ENCODE measurements at regions not wholly inside any gene's neighbourhood (a gene's known extent, or its start where the extent isn't known, plus 50 kb on each side); places are given as distances from the start of the nearest gene placed in this dataset.

DNA sequence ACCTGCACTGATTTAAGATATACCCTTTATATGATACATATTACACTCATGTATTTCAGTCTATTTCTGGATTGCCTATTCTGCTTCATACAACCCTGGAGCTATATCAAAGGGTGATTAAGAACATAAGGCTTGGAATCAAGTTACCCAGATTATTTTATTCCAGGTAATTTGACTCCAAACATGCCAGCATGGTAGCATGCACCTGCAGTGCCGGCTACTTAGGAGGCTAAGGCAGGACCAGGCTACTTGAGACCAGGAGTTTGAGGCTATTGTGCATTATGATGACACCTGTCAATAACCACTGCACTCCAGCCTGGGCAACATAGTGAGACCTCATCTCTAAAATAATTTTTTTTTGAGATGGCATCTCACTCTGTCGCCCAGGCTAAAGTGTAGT is 50.4 kb upstream of the NEO1 start:
- Histone ChIP-seq H3K4me3 (no peak overlapping the region), H3K9me3 (no peaks in the 10 kb centered on the region), H3K4me1 (no peaks in the 10 kb centered on the region), H3K27ac (no peak overlapping the region), H3K27me3 (no peaks in the 10 kb centered on the region), H3K36me3 (no peaks in the 10 kb centered on the region)
- no peak for DNase-seq (ENCODE audit: low spot score)
- TF ChIP-seq, protein P1, sequence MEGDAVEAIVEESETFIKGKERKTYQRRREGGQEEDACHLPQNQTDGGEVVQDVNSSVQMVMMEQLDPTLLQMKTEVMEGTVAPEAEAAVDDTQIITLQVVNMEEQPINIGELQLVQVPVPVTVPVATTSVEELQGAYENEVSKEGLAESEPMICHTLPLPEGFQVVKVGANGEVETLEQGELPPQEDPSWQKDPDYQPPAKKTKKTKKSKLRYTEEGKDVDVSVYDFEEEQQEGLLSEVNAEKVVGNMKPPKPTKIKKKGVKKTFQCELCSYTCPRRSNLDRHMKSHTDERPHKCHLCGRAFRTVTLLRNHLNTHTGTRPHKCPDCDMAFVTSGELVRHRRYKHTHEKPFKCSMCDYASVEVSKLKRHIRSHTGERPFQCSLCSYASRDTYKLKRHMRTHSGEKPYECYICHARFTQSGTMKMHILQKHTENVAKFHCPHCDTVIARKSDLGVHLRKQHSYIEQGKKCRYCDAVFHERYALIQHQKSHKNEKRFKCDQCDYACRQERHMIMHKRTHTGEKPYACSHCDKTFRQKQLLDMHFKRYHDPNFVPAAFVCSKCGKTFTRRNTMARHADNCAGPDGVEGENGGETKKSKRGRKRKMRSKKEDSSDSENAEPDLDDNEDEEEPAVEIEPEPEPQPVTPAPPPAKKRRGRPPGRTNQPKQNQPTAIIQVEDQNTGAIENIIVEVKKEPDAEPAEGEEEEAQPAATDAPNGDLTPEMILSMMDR (IDR thresholded peaks at IDR 0.05), result no peak

DNA sequence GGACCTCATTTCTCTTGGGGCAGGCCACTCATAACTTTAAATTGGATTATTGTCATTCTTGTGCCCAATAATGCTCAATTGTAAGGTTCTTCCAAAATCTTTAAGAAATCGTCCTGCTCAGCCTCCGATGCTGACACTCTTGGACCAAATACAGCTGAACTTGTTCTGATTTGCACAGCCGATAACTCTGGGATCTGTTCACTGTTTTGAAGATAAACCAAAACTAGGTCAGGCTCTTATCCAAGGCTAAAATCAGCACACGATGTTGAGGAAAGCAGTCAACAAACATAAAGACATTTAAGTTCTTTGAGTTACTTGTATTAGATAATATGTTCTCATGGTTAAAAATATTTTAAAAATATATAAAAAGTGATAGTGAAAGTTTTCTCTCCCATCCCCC is 52.0 kb upstream of the NEO1 start:
- no peaks in the 10 kb centered on the region for H3K9me3 ChIP-seq
- no peaks in the 10 kb centered on the region for H3K36me3 ChIP-seq
- no peaks in the 10 kb centered on the region for H3K27me3 ChIP-seq
- no peak overlapping the region for H3K4me3 ChIP-seq
- no peak overlapping the region for H3K27ac ChIP-seq
- no peak for DNase-seq (ENCODE audit: low spot score)
- TF ChIP-seq, protein P1 (IDR thresholded peaks at IDR 0.05), result no peak
- H3K4me1 ChIP-seq, result no peaks in the 10 kb centered on the region

DNA sequence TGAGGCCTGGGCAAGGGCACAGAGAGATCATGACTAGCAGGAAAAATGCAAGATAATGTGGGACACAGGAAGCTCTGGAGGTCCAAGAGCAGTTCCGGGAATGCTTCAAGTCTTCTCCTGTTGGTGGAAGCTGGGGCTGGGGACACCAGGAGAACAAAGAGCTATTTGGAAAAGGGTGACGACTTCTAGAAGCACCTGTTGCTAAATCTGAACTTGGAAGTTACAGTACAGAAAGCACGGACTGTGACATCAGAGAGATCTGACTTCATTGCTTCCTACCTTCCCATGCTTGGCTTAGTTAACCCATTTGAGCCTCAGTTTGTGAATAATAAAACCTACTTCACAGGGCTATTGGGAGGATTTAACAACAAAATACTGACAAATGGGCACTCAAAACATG is 52.7 kb upstream of the NEO1 start:
- DNase-seq (ENCODE audit: low spot score), result no peak
- H3K4me3 ChIP-seq, result no peak overlapping the region
- no peaks in the 10 kb centered on the region for H3K4me1 ChIP-seq
- H3K36me3 ChIP-seq, result no peaks in the 10 kb centered on the region
- TF ChIP-seq, protein P1 (IDR thresholded peaks at IDR 0.05), result no peak
- no peak overlapping the region for H3K27ac ChIP-seq
- no peaks in the 10 kb centered on the region for H3K9me3 ChIP-seq
- no peaks in the 10 kb centered on the region for H3K27me3 ChIP-seq

DNA sequence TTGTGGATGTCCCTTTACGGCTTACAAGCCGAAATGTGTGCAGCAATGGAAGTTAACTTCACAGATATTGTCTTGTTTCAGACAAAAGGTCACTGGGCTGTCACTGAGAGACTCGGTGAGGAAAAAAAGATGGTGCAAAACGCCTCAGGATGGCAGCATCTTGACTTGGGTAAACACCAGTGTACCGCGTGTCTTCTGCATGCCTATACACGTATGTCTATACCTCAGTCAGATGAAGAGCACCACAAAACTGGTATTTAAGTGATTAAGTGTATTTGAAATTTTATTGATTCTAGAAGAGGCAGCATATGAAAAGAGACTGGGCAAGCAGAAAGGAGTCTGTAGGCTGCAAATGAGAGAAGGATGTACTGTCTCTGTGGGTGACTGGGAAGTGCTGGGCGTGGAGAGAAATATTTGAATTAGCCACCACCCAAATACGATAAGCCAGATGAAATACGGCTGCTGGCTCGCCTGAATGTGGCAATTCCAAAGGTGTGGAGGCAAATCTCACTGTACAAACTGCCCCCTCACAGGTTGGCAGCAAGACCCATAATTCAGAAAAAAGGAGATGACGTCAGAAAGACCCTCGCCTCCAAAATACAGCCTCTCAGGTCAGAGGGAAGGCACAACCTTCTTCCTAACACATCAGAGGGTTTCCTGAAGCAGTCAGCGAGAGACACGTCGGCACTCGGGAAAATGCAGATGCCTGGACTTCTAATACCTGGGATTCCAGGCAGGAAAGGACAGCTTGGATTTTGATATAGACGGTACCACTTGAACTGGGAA is 53.4 kb upstream of the NEO1 start:
- no peaks in the 10 kb centered on the region for H3K9me3 ChIP-seq
- H3K4me3 ChIP-seq, result no peak overlapping the region
- peaks cover 0 to 5% of the 10 kb centered on the region in 2 donors for H3K4me1 ChIP-seq
- TF ChIP-seq, protein P1 (IDR thresholded peaks at IDR 0.05), result no peak
- no peaks in the 10 kb centered on the region for H3K36me3 ChIP-seq
- no peak for DNase-seq (ENCODE audit: low spot score)
- no peak overlapping the region for H3K27ac ChIP-seq
- H3K27me3 ChIP-seq, result no peaks in the 10 kb centered on the region

DNA sequence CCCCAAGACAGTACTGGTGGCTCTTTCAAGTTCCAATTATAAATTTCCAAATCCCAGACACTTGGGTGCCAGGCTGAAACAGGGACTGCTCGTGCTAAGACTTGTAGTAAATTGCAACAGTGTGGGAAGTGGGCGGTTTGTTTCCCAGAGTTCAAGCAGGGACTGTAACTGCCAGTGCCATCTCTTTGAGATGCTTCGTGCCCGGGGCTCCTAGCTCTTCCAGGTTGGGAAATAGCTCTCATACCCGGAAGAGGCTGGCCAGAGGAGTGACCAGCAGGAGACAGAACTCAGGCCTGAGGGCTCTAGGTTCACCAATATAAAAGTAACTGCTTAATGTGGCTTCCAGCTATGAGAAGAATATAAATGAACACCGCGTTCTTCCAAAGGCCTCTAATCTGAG is 54.0 kb upstream of the NEO1 start:
- TF ChIP-seq, protein P1 (IDR thresholded peaks at IDR 0.05), result no peak
- Histone ChIP-seq H3K27me3 (no peaks in the 10 kb centered on the region), H3K4me3 (no peak overlapping the region), H3K4me1 (peaks cover 0 to 6% of the 10 kb centered on the region in 2 donors), H3K27ac (no peak overlapping the region), H3K36me3 (no peaks in the 10 kb centered on the region), H3K9me3 (no peaks in the 10 kb centered on the region)
- no peak for DNase-seq (ENCODE audit: low spot score)

DNA sequence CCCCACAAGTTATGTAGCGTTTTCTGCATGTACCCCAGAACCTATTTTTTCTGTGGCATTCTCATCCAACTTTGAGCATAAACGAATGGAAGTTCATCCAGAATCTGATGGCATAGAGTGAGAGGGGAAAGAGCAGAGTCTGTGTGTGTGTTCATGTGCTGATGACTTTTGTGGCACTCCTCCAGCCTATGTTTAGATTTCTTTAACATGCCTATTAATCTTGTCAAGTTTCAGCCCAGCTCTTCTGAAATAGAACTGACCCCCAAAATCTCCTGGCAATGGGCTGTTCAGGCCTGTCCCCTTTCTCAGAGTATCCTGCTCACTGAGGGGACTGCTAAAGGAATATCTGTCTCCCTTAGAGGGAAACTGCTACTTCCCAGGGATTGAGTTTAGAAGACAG is 56.4 kb upstream of the NEO1 start:
- H3K4me3 ChIP-seq, result no peak overlapping the region
- H3K36me3 ChIP-seq, result no peaks in the 10 kb centered on the region
- no peaks in the 10 kb centered on the region for H3K27me3 ChIP-seq
- TF ChIP-seq, protein P1 (IDR thresholded peaks at IDR 0.05), result no peak
- DNase-seq (ENCODE audit: low spot score), result no peak
- no peaks in the 10 kb centered on the region for H3K9me3 ChIP-seq
- peaks cover 0 to 11% of the 10 kb centered on the region in 2 donors for H3K4me1 ChIP-seq
- H3K27ac ChIP-seq, result no peak overlapping the region
